GM19438 (cell line): ENCODE measurements at regions not wholly inside any gene's neighbourhood (a gene's known extent, or its start where the extent isn't known, plus 50 kb on each side); places are given as distances from the start of the nearest gene placed in this dataset.
A peak's percentile ranks its signal among the peaks of the same experiment; 100 is the strongest.
"Not testable (repeated sequence)": the region's sequence is repeated elsewhere in the genome, so short reads cannot be mapped to it uniquely, and the experiment has no call there.

Experiments
- ATAC-seq: cut with Tn5 transposase; IDR thresholded peaks from one replicate; pipeline ENCODE4 v1.9.1; 2021; ENCODE audit warnings: low read depth; ENCODE audit not compliant: unreplicated experiment

GRCh38 chr10:38356527-38356926 lies 262.4 kb downstream of the ZNF37A start:
- peak; percentile 52 for ATAC-seq

GRCh38 chr10:38362514-38362913 lies 268.4 kb downstream of the ZNF37A start:
- not testable (repeated sequence) for ATAC-seq

GRCh38 chr10:38364073-38364472 lies 269.9 kb downstream of the ZNF37A start:
- not testable (repeated sequence) for ATAC-seq

- ATAC-seq, result not testable (repeated sequence)
These were observed 271.8 kb downstream of the ZNF37A start for GRCh38 chr10:38365917-38366316.

GRCh38 chr10:38383800-38384199 lies 289.7 kb downstream of the ZNF37A start:
- not testable (repeated sequence) for ATAC-seq

- ATAC-seq, result not testable (repeated sequence)
These were observed 292.7 kb downstream of the ZNF37A start for GRCh38 chr10:38386869-38387268.

- not testable (repeated sequence) for ATAC-seq
These were observed 296.6 kb downstream of the ZNF37A start for GRCh38 chr10:38390725-38391124.

GRCh38 chr10:38395465-38395864 lies 301.3 kb downstream of the ZNF37A start:
- ATAC-seq, result not testable (repeated sequence)

- ATAC-seq, result not testable (repeated sequence)
These were observed 302.2 kb downstream of the ZNF37A start for GRCh38 chr10:38396178-38396954.

GRCh38 chr10:38401565-38401964 lies 307.4 kb downstream of the ZNF37A start:
- not testable (repeated sequence) for ATAC-seq

GRCh38 chr10:38402442-38403346 lies 308.6 kb downstream of the ZNF37A start:
- peak; percentile 99 for ATAC-seq

- not testable (repeated sequence) for ATAC-seq
These were observed 309.4 kb downstream of the ZNF37A start for GRCh38 chr10:38403347-38404117.

- ATAC-seq, result not testable (repeated sequence)
These were observed 329.5 kb downstream of the ZNF37A start for GRCh38 chr10:38423634-38424033.

- not testable (repeated sequence) for ATAC-seq
These were observed 336.1 kb downstream of the ZNF37A start for GRCh38 chr10:38430242-38430641.

- ATAC-seq, result not testable (repeated sequence)
These were observed 343.2 kb downstream of the ZNF37A start for GRCh38 chr10:38437359-38437758.

GRCh38 chr10:38448614-38449355 lies 354.6 kb downstream of the ZNF37A start:
- ATAC-seq, result not testable (repeated sequence)

GRCh38 chr10:38449618-38450017 lies 355.5 kb downstream of the ZNF37A start:
- ATAC-seq, result not testable (repeated sequence)

- not testable (repeated sequence) for ATAC-seq
These were observed 356.4 kb downstream of the ZNF37A start for GRCh38 chr10:38450372-38451057.

- not testable (repeated sequence) for ATAC-seq
These were observed 357.3 kb downstream of the ZNF37A start for GRCh38 chr10:38451306-38451967.
